H1 (cell line): ENCODE measurements at regions not wholly inside any gene's neighbourhood (a gene's known extent, or its start where the extent isn't known, plus 50 kb on each side); places are given as distances from the start of the nearest gene placed in this dataset.

Experiments
- CTCF ChIA-PET: fragments of 300-600 bp; sonication (Branson Sonifier 250); formaldehyde crosslinking; loops from one replicate; lab custom pipeline; 2021; ENCODE audit not compliant: partially characterized antibody; lab: Charles Lee
- POLR2A ChIA-PET: fragments of 300-600 bp; sonication (Branson Sonifier 250); formaldehyde crosslinking; loops from one replicate; lab custom pipeline; 2021; ENCODE audit warnings: inconsistent platforms; ENCODE audit not compliant: partially characterized antibody; lab: Charles Lee
- DNase-seq, 2 experiments: peaks; one replicate each; pipeline versions ENCODE4 v3.0.0 to v3.0.0-alpha.2; 2010 to 2022; ENCODE audit warnings: low spot score in 2 of 2, low read depth in 1 of 2, mixed read lengths in 1 of 2
- FAIRE-seq: peaks from 2 replicates; lab custom pipeline; 2011; peaks lifted over from hg19 to GRCh38; lab: Jason Lieb, UNC
- H2AFZ ChIP-seq: 2 replicates; pipeline ENCODE4 v1.8.1; 2012; ENCODE audit warnings: low read length, inconsistent platforms
- H2AK5ac ChIP-seq: 2 replicates; pipeline ENCODE4 v1.6.1; 2013; ENCODE audit warnings: low read depth, low read length
- H2BK120ac ChIP-seq: replicated peaks from 2 replicates; pipeline ENCODE3; 2013; ENCODE audit warnings: low read depth, low read length, inconsistent platforms
- H2BK12ac ChIP-seq: 2 replicates; pipeline ENCODE4 v1.6.1; 2013; ENCODE audit warnings: low read depth, low read length
- H2BK15ac ChIP-seq: 2 replicates; pipeline ENCODE4 v1.6.1; 2013; ENCODE audit warnings: low read length
- H2BK20ac ChIP-seq: 2 replicates; pipeline ENCODE4 v1.6.1; 2013; ENCODE audit warnings: low read length
- H2BK5ac ChIP-seq: 2 replicates; pipeline ENCODE4 v1.6.1; 2013; ENCODE audit warnings: low read depth, low read length
- H3K14ac ChIP-seq: 2 replicates; pipeline ENCODE4 v1.6.1; 2013; ENCODE audit warnings: inconsistent platforms; ENCODE audit not compliant: insufficient read length
- H3K18ac ChIP-seq: 2 replicates; pipeline ENCODE4 v1.6.1; 2013; ENCODE audit warnings: low read length; ENCODE audit errors: extremely low read depth
- H3K23ac ChIP-seq: 2 replicates; pipeline ENCODE4 v1.6.1; 2013; ENCODE audit warnings: inconsistent platforms; ENCODE audit not compliant: insufficient read length
- H3K23me2 ChIP-seq: 2 replicates; pipeline ENCODE4 v1.6.1; 2013; ENCODE audit warnings: low read depth, low read length
- H3K27ac ChIP-seq: 2 replicates; pipeline ENCODE4 v1.6.1; 2011; ENCODE audit warnings: low read depth, low read length, inconsistent platforms
- H3K27me3 ChIP-seq, 4 experiments: replicated peaks in 1 of 4; 1 replicate in 1 of 4; 2 replicates in 3 of 4; pipeline versions ENCODE4 v1.6.1 to v1.8.1; 2011 to 2013; ENCODE audit warnings: low read length in 3 of 4, mild to moderate bottlenecking in 3 of 4, inconsistent platforms in 2 of 4, mixed read lengths in 2 of 4, moderate library complexity in 1 of 4; ENCODE audit not compliant: control insufficient read depth in 3 of 4, insufficient read depth in 3 of 4; ENCODE audit errors: extremely low read depth in 1 of 4
- H3K36me3 ChIP-seq, 4 experiments: 2 replicates each; pipeline versions ENCODE4 v1.6.1 to v1.8.1; 2011 to 2013; ENCODE audit warnings: mild to moderate bottlenecking in 4 of 4, low read length in 3 of 4, moderate library complexity in 2 of 4, control low read depth in 1 of 4, inconsistent platforms in 1 of 4; ENCODE audit not compliant: insufficient read depth in 4 of 4, control insufficient read depth in 2 of 4
- H3K4ac ChIP-seq: replicated peaks from 2 replicates; pipeline ENCODE3; 2013; ENCODE audit warnings: low read length, low read depth, mixed read lengths, inconsistent platforms; ENCODE audit not compliant: insufficient read length
- H3K4me1 ChIP-seq, 4 experiments: replicated peaks in 1 of 4; 1 replicate in 1 of 4; 2 replicates in 3 of 4; pipeline versions ENCODE4 v1.6.1 to v1.8.1; 2011 to 2013; ENCODE audit warnings: low read length in 3 of 4, inconsistent platforms in 2 of 4, mixed read lengths in 1 of 4; ENCODE audit not compliant: insufficient read depth in 4 of 4, control insufficient read depth in 3 of 4
- H3K4me2 ChIP-seq, 2 experiments: 2 replicates each; pipeline versions ENCODE4 v1.6.1 to v1.8.1; 2011 to 2013; ENCODE audit warnings: low read depth in 2 of 2, low read length in 2 of 2, control low read depth in 1 of 2, inconsistent platforms in 1 of 2, mild to moderate bottlenecking in 1 of 2; ENCODE audit not compliant: insufficient read depth in 1 of 2
- H3K4me3 ChIP-seq, 4 experiments: fragments of 200-600, 300-600 bp in 1 of 4; sonication (generic), shearing (Covaris generic), sonication (Bioruptor Twin) in 1 of 4; 2 replicates each; pipeline versions ENCODE4 v1.5.1 to v1.8.1; 2011 to 2016; ENCODE audit warnings: low read length in 4 of 4, low read depth in 3 of 4, control low read depth in 2 of 4, inconsistent platforms in 2 of 4, mild to moderate bottlenecking in 2 of 4, mixed read lengths in 1 of 4, moderate library complexity in 1 of 4; ENCODE audit not compliant: insufficient read depth in 2 of 4; ENCODE audit errors: extremely low read depth in 1 of 4
- H3K56ac ChIP-seq: replicated peaks from 2 replicates; pipeline ENCODE3; 2013; ENCODE audit warnings: low read depth, mild to moderate bottlenecking, mixed read lengths, low read length, inconsistent platforms; ENCODE audit not compliant: insufficient read length
- H3K79me1 ChIP-seq: 2 replicates; pipeline ENCODE4 v1.6.1; 2013; ENCODE audit warnings: low read depth, low read length, control low read depth
- H3K79me2 ChIP-seq, 2 experiments: 2 replicates each; pipeline versions ENCODE4 v1.6.1 to v1.8.1; 2012 to 2013; ENCODE audit warnings: low read length in 2 of 2, mild to moderate bottlenecking in 2 of 2, inconsistent platforms in 1 of 2; ENCODE audit not compliant: insufficient read depth in 2 of 2, control insufficient read depth in 1 of 2
- H3K9ac ChIP-seq, 4 experiments: replicated peaks in 1 of 4; 1 replicate in 1 of 4; 2 replicates in 3 of 4; pipeline versions ENCODE4 v1.6.1 to v1.8.1; 2011 to 2013; ENCODE audit warnings: low read depth in 3 of 4, low read length in 3 of 4, control low read depth in 2 of 4, mild to moderate bottlenecking in 2 of 4, moderate library complexity in 2 of 4, inconsistent platforms in 1 of 4; ENCODE audit errors: extremely low read depth in 1 of 4
- H3K9me3 ChIP-seq, 2 experiments: 2 replicates each; pipeline versions ENCODE4 v1.6.1 to v1.8.1; 2012 to 2013; ENCODE audit warnings: mild to moderate bottlenecking in 2 of 2, moderate library complexity in 2 of 2, control low read depth in 1 of 2, inconsistent platforms in 1 of 2, low read depth in 1 of 2, low read length in 1 of 2, mixed read lengths in 1 of 2; ENCODE audit not compliant: insufficient read depth in 2 of 2
- H4K20me1 ChIP-seq, 2 experiments: replicated peaks in 1 of 2; 2 replicates each; pipeline versions ENCODE3 to v1.8.1; 2011 to 2013; ENCODE audit warnings: inconsistent platforms in 2 of 2, low read length in 2 of 2, mild to moderate bottlenecking in 1 of 2; ENCODE audit not compliant: insufficient read depth in 2 of 2, control insufficient read depth in 1 of 2
- H4K5ac ChIP-seq: 2 replicates; pipeline ENCODE4 v1.6.1; 2013; ENCODE audit warnings: low read length, low read depth, mixed read lengths, inconsistent platforms; ENCODE audit not compliant: insufficient read length
- H4K8ac ChIP-seq: 2 replicates; pipeline ENCODE4 v1.8.0; 2013; ENCODE audit warnings: mild to moderate bottlenecking, moderate library complexity, low read length, inconsistent platforms; ENCODE audit not compliant: insufficient read depth; ENCODE audit errors: extremely low read depth
- H4K91ac ChIP-seq: replicated peaks from 2 replicates; pipeline ENCODE3; 2013; ENCODE audit warnings: low read length, mixed read lengths, inconsistent platforms; ENCODE audit not compliant: insufficient read length
- POLR2AphosphoS5 ChIP-seq: IDR thresholded peaks from 2 replicates; pipeline ENCODE4 v1.6.1; 2011; ENCODE audit warnings: low read depth, low read length
- WGBS, 2 experiments: shearing (Covaris generic) in 1 of 2; methylation state at CpG; one replicate each; pipeline versions ENCODE4 v1.1.6 to v1.1.7; 2013 to 2015; ENCODE audit warnings: low lambda C conversion rate in 2 of 2, mixed read lengths in 2 of 2, inconsistent platforms in 1 of 2, low coverage in 1 of 2, missing lambda C conversion rate in 1 of 2; ENCODE audit not compliant: insufficient replicate concordance in 2 of 2, insufficient coverage in 1 of 2, insufficient read length in 1 of 2; ENCODE audit errors: extremely low coverage in 1 of 2, missing lambda C conversion rate in 1 of 2; 5-methylcytosine and 5-hydroxymethylcytosine counted together

DNA sequence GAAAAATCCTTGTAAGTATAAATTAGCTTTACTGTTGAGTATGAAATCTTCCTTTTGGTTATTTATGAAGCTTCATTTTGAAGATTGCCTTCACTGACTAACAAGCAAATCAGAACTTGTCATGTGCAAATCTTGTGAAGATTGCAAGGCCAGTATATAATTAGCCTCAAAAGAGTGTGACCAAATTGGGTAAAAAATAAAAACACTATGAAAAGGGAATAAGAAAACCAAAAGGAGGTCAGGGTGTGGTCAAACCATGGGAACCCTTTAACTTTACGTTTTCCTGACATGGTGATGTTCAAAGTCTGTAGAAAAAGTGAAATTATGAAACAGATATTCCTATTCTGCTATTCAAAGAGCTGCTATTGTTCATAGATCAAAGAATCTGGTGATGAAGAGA, 230.3 kb downstream of the BCAT1 start:
- H3K79me2 ChIP-seq = no peaks in the 10 kb centered on the region
- no peak overlapping the region for H2BK5ac ChIP-seq
- 0% methylated on average over 1 of the region's 1 CpG; no CpG with 5 or more reads in 1 of the 2 experiments for WGBS, 2 experiments
- H3K9ac ChIP-seq = no peak overlapping the region
- H3K23me2 ChIP-seq = no peaks in the 10 kb centered on the region
- H2BK12ac ChIP-seq = no peak overlapping the region
- H2BK20ac ChIP-seq = no peak overlapping the region
- H2BK120ac ChIP-seq = no peak overlapping the region
- no peaks in the 10 kb centered on the region; a peak in 2 of 4 replicates for H3K9me3 ChIP-seq
- H3K27me3 ChIP-seq = no peaks in the 10 kb centered on the region
- no peaks in the 10 kb centered on the region for H3K79me1 ChIP-seq
- no peak overlapping the region for H3K4ac ChIP-seq
- FAIRE-seq (no peak), DNase-seq (no peak)
- no peak overlapping the region for H3K4me3 ChIP-seq
- H3K14ac ChIP-seq = no peak overlapping the region
- no peak overlapping the region for H3K18ac ChIP-seq
- H2BK15ac ChIP-seq = no peak overlapping the region
- H4K5ac ChIP-seq = no peak overlapping the region
- CTCF ChIA-PET = no interaction called here
- no peak overlapping the region for H4K8ac ChIP-seq
- H4K91ac ChIP-seq = no peak overlapping the region
- no peak overlapping the region for H2AK5ac ChIP-seq
- no peaks in the 10 kb centered on the region for H4K20me1 ChIP-seq
- H2AFZ ChIP-seq = no peak overlapping the region
- no peak overlapping the region for H3K56ac ChIP-seq
- no peak overlapping the region for H3K27ac ChIP-seq
- POLR2A ChIA-PET = no interaction called here
- no peak overlapping the region for H3K4me2 ChIP-seq
- no peak overlapping the region for H3K23ac ChIP-seq
- H3K36me3 ChIP-seq = no peaks in the 10 kb centered on the region
- no peaks in the 10 kb centered on the region for H3K4me1 ChIP-seq
- TF ChIP-seq POLR2AphosphoS5 = no peak
